ENCODE measurements at regions not wholly inside any gene's neighbourhood (a gene's known extent, or its start where the extent isn't known, plus 50 kb on each side); places are given as distances from the start of the nearest gene placed in this dataset.
"Not testable (repeated sequence)": the region's sequence is repeated elsewhere in the genome, so short reads cannot be mapped to it uniquely, and the experiment has no call there.

- Histone ChIP-seq H3K36me3 (ENCODE audit: control insufficient read depth, insufficient read depth, low read length) (no peaks in the 10 kb centered on the region), H3K4me3 (ENCODE audit: low read length) (no peak overlapping the region), H3K27ac (ENCODE audit: low read length) (no peak overlapping the region), H3K9me3 (ENCODE audit: control insufficient read depth, insufficient read depth, low read length) (peaks cover 10% of the 10 kb centered on the region), H3K4me1 (ENCODE audit: control insufficient read depth, insufficient read depth, low read length) (no peaks in the 10 kb centered on the region), H3K27me3 (ENCODE audit: control insufficient read depth, insufficient read depth, low read length) (no peaks in the 10 kb centered on the region)
- TF ChIP-seq, protein P1, sequence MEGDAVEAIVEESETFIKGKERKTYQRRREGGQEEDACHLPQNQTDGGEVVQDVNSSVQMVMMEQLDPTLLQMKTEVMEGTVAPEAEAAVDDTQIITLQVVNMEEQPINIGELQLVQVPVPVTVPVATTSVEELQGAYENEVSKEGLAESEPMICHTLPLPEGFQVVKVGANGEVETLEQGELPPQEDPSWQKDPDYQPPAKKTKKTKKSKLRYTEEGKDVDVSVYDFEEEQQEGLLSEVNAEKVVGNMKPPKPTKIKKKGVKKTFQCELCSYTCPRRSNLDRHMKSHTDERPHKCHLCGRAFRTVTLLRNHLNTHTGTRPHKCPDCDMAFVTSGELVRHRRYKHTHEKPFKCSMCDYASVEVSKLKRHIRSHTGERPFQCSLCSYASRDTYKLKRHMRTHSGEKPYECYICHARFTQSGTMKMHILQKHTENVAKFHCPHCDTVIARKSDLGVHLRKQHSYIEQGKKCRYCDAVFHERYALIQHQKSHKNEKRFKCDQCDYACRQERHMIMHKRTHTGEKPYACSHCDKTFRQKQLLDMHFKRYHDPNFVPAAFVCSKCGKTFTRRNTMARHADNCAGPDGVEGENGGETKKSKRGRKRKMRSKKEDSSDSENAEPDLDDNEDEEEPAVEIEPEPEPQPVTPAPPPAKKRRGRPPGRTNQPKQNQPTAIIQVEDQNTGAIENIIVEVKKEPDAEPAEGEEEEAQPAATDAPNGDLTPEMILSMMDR (IDR thresholded peaks at IDR 0.05): no peak
- no peak overlapping the region for H3K27ac Mint-ChIP-seq
- ATAC-seq (no peak), DNase-seq (no peak)
- H3K9me3 Mint-ChIP-seq: peaks cover 20 to 25% of the 10 kb centered on the region in 2 donors
- H3K4me3 Mint-ChIP-seq: no peak overlapping the region
- H3K4me1 Mint-ChIP-seq: no peaks in the 10 kb centered on the region
- H3K27me3 Mint-ChIP-seq (ENCODE audit: low read depth in 2 of 2): no peaks in the 10 kb centered on the region
- intact Hi-C loops (cut with micrococcal nuclease): no loop called here
- peaks cover 11% of the 10 kb centered on the region for H3K36me3 Mint-ChIP-seq
- WGBS (ENCODE audit: insufficient coverage): no CpG with 5 or more reads among the region's 1 CpG
Observed at GRCh38 chr13:108077284-108077683, 138.1 kb downstream of the LIG4 start.

GRCh38 chr13:108074429-108074828 lies 140.9 kb downstream of the LIG4 start:
- H3K4me1 Mint-ChIP-seq; H3K27ac ChIP-seq (ENCODE audit: low read length); ATAC-seq; DNase-seq; H3K27ac Mint-ChIP-seq; H3K4me1 ChIP-seq (ENCODE audit: control insufficient read depth, insufficient read depth, low read length); H3K27me3 Mint-ChIP-seq (ENCODE audit: low read depth in 2 of 2); H3K36me3 ChIP-seq (ENCODE audit: control insufficient read depth, insufficient read depth, low read length); H3K4me3 Mint-ChIP-seq; H3K4me3 ChIP-seq (ENCODE audit: low read length); H3K27me3 ChIP-seq (ENCODE audit: control insufficient read depth, insufficient read depth, low read length); intact Hi-C loops (cut with micrococcal nuclease): not testable (repeated sequence)
- WGBS (ENCODE audit: insufficient coverage): 80% methylated on average over 3 of the region's 5 CpGs
- H3K36me3 Mint-ChIP-seq: peaks cover 13% of the 10 kb centered on the region
- H3K9me3 ChIP-seq (ENCODE audit: control insufficient read depth, insufficient read depth, low read length): peaks cover 18% of the 10 kb centered on the region
- peaks cover 28 to 30% of the 10 kb centered on the region in 2 donors for H3K9me3 Mint-ChIP-seq

DNA sequence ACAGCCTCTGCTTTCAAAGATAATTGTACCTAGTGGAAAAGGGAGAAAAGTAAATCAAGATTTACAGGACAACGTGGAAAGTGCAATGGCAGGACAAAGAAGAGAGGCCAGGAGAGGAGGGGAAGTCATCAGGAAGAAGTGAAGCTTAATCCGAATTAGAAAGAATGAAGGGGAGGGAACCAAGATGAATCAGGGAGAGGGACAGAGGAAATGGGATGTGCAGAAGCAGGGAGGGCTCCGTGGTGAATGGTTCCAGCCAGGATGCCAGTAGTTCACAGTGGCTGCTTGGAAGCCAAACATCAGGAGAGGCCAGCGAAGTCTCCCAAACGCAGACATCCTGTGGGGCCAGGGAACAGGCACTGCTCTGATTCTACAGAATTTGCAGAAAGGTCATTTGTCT lies 144.4 kb downstream of the LIG4 start:
- 52% methylated on average over 5 of the region's 5 CpGs for WGBS (ENCODE audit: insufficient coverage)
- DNase-seq (no peak), ATAC-seq (no peak)
- no peaks in the 10 kb centered on the region for H3K27me3 Mint-ChIP-seq (ENCODE audit: low read depth in 2 of 2)
- H3K27ac ChIP-seq (ENCODE audit: low read length): no peak overlapping the region
- intact Hi-C loops (cut with micrococcal nuclease): no loop called here
- peaks cover 8% of the 10 kb centered on the region for H3K36me3 Mint-ChIP-seq
- TF ChIP-seq, protein P1 (IDR thresholded peaks at IDR 0.05): no peak
- no peak overlapping the region for H3K4me3 Mint-ChIP-seq
- H3K36me3 ChIP-seq (ENCODE audit: control insufficient read depth, insufficient read depth, low read length): no peaks in the 10 kb centered on the region
- H3K27me3 ChIP-seq (ENCODE audit: control insufficient read depth, insufficient read depth, low read length): no peaks in the 10 kb centered on the region
- H3K9me3 ChIP-seq (ENCODE audit: control insufficient read depth, insufficient read depth, low read length): peaks cover 15% of the 10 kb centered on the region
- H3K4me1 Mint-ChIP-seq: no peaks in the 10 kb centered on the region
- H3K4me3 ChIP-seq (ENCODE audit: low read length): no peak overlapping the region
- peaks cover 19 to 21% of the 10 kb centered on the region in 2 donors for H3K9me3 Mint-ChIP-seq
- H3K4me1 ChIP-seq (ENCODE audit: control insufficient read depth, insufficient read depth, low read length): no peaks in the 10 kb centered on the region
- H3K27ac Mint-ChIP-seq: no peak overlapping the region

DNA sequence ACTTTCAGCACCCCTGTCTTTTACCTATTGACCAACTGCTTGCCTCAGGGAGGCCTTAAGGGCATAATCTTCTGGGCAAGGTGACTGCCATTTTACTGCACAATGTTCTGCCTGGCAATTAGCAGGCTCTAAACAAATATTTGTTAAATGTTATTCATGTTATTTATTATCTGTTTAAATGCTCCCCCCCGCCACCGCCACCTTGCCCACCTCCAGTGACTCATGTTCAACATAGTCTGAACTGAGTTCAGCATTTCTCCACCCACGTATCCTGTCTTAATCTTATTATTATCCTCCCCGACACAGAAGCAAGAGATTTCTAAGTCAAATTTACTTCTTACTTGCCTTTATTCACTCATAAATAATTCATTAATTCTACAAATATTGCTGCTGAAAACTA lies 144.8 kb downstream of the LIG4 start:
- H3K9me3 ChIP-seq (ENCODE audit: control insufficient read depth, insufficient read depth, low read length): peaks cover 15% of the 10 kb centered on the region
- DNase-seq (no peak), ATAC-seq (no peak)
- WGBS (ENCODE audit: insufficient coverage): 92% methylated on average over 4 of the region's 4 CpGs
- H3K27ac ChIP-seq (ENCODE audit: low read length): no peak overlapping the region
- Mint-ChIP-seq H3K36me3 (peaks cover 8% of the 10 kb centered on the region), H3K27ac (no peak overlapping the region), H3K27me3 (ENCODE audit: low read depth in 2 of 2) (no peaks in the 10 kb centered on the region), H3K4me3 (no peak overlapping the region), H3K9me3 (peaks cover 19 to 21% of the 10 kb centered on the region in 2 donors), H3K4me1 (no peaks in the 10 kb centered on the region)
- TF ChIP-seq, protein P1 (IDR thresholded peaks at IDR 0.05): no peak
- no peak overlapping the region for H3K4me3 ChIP-seq (ENCODE audit: low read length)
- no peaks in the 10 kb centered on the region for H3K4me1 ChIP-seq (ENCODE audit: control insufficient read depth, insufficient read depth, low read length)
- H3K36me3 ChIP-seq (ENCODE audit: control insufficient read depth, insufficient read depth, low read length): no peaks in the 10 kb centered on the region
- no peaks in the 10 kb centered on the region for H3K27me3 ChIP-seq (ENCODE audit: control insufficient read depth, insufficient read depth, low read length)
- intact Hi-C loops (cut with micrococcal nuclease): no loop called here

Data from natural killer cell (primary cell).